OCI-LY1 (cell line): ENCODE measurements at regions not wholly inside any gene's neighbourhood (a gene's known extent, or its start where the extent isn't known, plus 50 kb on each side); places are given as distances from the start of the nearest gene placed in this dataset.

Experiments used
- H2AFZ ChIP-seq: fragments of 200-600 bp; sonication (generic), shearing (Covaris generic); 2 replicates; pipeline ENCODE4 v1.6.0; 2014; ENCODE audit warnings: antibody characterized with exemption, mild to moderate bottlenecking, low read length
- H3F3A ChIP-seq: fragments of 200-600 bp; sonication (generic), shearing (Covaris generic); 2 replicates; pipeline ENCODE4 v1.6.0; 2014; ENCODE audit warnings: mild to moderate bottlenecking, antibody characterized with exemption, low read length, moderate library complexity; ENCODE audit not compliant: insufficient read depth
- H3K27ac ChIP-seq: fragments of 200-600 bp; sonication (generic); 2 replicates; pipeline ENCODE4 v1.5.1; 2014; ENCODE audit warnings: low read length, mixed run types, mild to moderate bottlenecking, low read depth; ENCODE audit not compliant: poor library complexity, severe bottlenecking
- H3K27me3 ChIP-seq: fragments of 200-600 bp; sonication (generic); 2 replicates; pipeline ENCODE4 v1.6.0; 2014; ENCODE audit warnings: antibody characterized with exemption, mild to moderate bottlenecking, low read length, moderate library complexity; ENCODE audit not compliant: insufficient read depth
- H3K36me3 ChIP-seq: fragments of 200-600 bp; sonication (generic); 2 replicates; pipeline ENCODE4 v1.6.1; 2014; ENCODE audit warnings: mild to moderate bottlenecking, antibody characterized with exemption, low read length, moderate library complexity, mixed read lengths; ENCODE audit not compliant: insufficient read depth
- H3K4me1 ChIP-seq: fragments of 200-600 bp; sonication (generic); 2 replicates; pipeline ENCODE4 v1.5.1; 2014; ENCODE audit warnings: mild to moderate bottlenecking, low read length, moderate library complexity; ENCODE audit not compliant: insufficient read depth, severe bottlenecking
- H3K4me2 ChIP-seq: fragments of 200-600 bp; sonication (generic), shearing (Covaris generic); 2 replicates; pipeline ENCODE4 v1.6.1; 2014; ENCODE audit warnings: low read length
- H3K4me3 ChIP-seq: fragments of 200-600 bp; sonication (generic); 2 replicates; pipeline ENCODE4 v1.5.1; 2014; ENCODE audit warnings: low read length, low read depth, mild to moderate bottlenecking, mixed read lengths; ENCODE audit not compliant: poor library complexity, severe bottlenecking
- H3K79me2 ChIP-seq: fragments of 200-600 bp; shearing (Covaris generic); 2 replicates; pipeline ENCODE4 v1.6.1; 2016; ENCODE audit warnings: mixed run types, low read length, mixed read lengths; ENCODE audit not compliant: insufficient read depth
- H3K9ac ChIP-seq: fragments of 200-600 bp; sonication (generic), shearing (Covaris generic); 2 replicates; pipeline ENCODE4 v1.6.1; 2014; ENCODE audit warnings: mild to moderate bottlenecking, low read length, mixed read lengths
- H3K9me2 ChIP-seq: fragments of 200-600 bp; sonication (generic), shearing (Covaris generic); 2 replicates; pipeline ENCODE4 v1.6.1; 2014; ENCODE audit warnings: low read depth, mild to moderate bottlenecking, low read length, mixed read lengths
- H3K9me3 ChIP-seq: fragments of 200-600 bp; shearing (Covaris generic); 2 replicates; pipeline ENCODE4 v1.6.1; 2014; ENCODE audit warnings: low read length, mixed read lengths
- H4K20me1 ChIP-seq: fragments of 200-600 bp; sonication (generic), shearing (Covaris generic); 2 replicates; pipeline ENCODE4 v1.6.0; 2016; ENCODE audit warnings: mild to moderate bottlenecking, low read length; ENCODE audit not compliant: insufficient read depth
- EZH2 ChIP-seq: fragments of 200-600 bp; sonication (generic), shearing (Covaris generic); IDR thresholded peaks from 2 replicates; pipeline ENCODE4 v1.8.0; 2017; ENCODE audit warnings: borderline replicate concordance, mixed run types, mild to moderate bottlenecking, antibody characterized with exemption, low read length, moderate library complexity, mixed read lengths
- TF ChIP-seq, protein P1 (sequence below): fragments of 200-600 bp; sonication (generic), shearing (Covaris generic); IDR thresholded peaks from 2 replicates; pipeline ENCODE4 v1.5.1; 2017; ENCODE audit warnings: mild to moderate bottlenecking, antibody characterized with exemption, low read length, moderate library complexity, mixed read lengths

GRCh38 chr12:14113031-14113430 is 131.6 kb upstream of the GRIN2B start:
- H3K4me3 ChIP-seq = no peak overlapping the region
- no peaks in the 10 kb centered on the region for H3F3A ChIP-seq
- H3K9me2 ChIP-seq = no peaks in the 10 kb centered on the region
- H3K27ac ChIP-seq = no peak overlapping the region
- H3K9ac ChIP-seq = no peak overlapping the region
- no peaks in the 10 kb centered on the region for H3K79me2 ChIP-seq
- H3K4me2 ChIP-seq = no peak overlapping the region
- H3K9me3 ChIP-seq = no peaks in the 10 kb centered on the region
- H2AFZ ChIP-seq = no peak overlapping the region
- H3K4me1 ChIP-seq = peaks cover 32% of the 10 kb centered on the region
- no peaks in the 10 kb centered on the region for H4K20me1 ChIP-seq
- TF ChIP-seq, protein P1, sequence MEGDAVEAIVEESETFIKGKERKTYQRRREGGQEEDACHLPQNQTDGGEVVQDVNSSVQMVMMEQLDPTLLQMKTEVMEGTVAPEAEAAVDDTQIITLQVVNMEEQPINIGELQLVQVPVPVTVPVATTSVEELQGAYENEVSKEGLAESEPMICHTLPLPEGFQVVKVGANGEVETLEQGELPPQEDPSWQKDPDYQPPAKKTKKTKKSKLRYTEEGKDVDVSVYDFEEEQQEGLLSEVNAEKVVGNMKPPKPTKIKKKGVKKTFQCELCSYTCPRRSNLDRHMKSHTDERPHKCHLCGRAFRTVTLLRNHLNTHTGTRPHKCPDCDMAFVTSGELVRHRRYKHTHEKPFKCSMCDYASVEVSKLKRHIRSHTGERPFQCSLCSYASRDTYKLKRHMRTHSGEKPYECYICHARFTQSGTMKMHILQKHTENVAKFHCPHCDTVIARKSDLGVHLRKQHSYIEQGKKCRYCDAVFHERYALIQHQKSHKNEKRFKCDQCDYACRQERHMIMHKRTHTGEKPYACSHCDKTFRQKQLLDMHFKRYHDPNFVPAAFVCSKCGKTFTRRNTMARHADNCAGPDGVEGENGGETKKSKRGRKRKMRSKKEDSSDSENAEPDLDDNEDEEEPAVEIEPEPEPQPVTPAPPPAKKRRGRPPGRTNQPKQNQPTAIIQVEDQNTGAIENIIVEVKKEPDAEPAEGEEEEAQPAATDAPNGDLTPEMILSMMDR = no peak
- TF ChIP-seq EZH2 = no peak
- H3K36me3 ChIP-seq = no peaks in the 10 kb centered on the region
- no peaks in the 10 kb centered on the region for H3K27me3 ChIP-seq

DNA sequence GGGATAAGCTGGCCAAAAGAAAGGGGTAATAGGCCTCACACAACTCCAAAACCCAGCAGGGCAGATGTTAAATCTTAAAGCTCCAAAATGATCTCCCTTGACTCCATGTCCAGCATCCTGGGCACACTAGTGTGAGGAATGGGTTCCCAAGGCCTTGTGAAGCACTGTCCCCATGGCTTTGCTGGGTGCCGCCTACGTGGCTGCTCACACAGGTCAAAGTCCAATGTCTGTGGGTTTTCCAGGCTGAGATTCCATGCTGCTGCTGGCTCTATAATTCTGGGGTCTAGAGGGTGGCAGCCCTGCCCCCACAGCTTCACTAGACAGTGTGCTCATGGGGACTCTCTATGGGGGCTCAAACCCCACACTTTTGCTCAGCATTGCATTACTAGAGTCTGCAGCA is 145.3 kb upstream of the GRIN2B start:
- Histone ChIP-seq H3K27me3 (no peaks in the 10 kb centered on the region), H3K27ac (no peak overlapping the region), H3K9ac (no peak overlapping the region), H3K79me2 (no peaks in the 10 kb centered on the region), H3K9me3 (peaks cover 10% of the 10 kb centered on the region), H3K9me2 (no peaks in the 10 kb centered on the region), H3K4me1 (no peaks in the 10 kb centered on the region), H3K36me3 (no peaks in the 10 kb centered on the region; the same call in 1 of the 2 replicates), H4K20me1 (no peaks in the 10 kb centered on the region), H3F3A (no peaks in the 10 kb centered on the region), H3K4me2 (no peak overlapping the region), H3K4me3 (no peak overlapping the region), H2AFZ (no peak overlapping the region)
- TF ChIP-seq EZH2 = no peak
- TF ChIP-seq, protein P1 = no peak

- H3K4me3 ChIP-seq = no peak overlapping the region
- H3K36me3 ChIP-seq = no peaks in the 10 kb centered on the region; the same call in 1 of the 2 replicates
- H3K4me1 ChIP-seq = no peaks in the 10 kb centered on the region
- no peaks in the 10 kb centered on the region for H3F3A ChIP-seq
- no peak overlapping the region for H3K4me2 ChIP-seq
- H3K9me3 ChIP-seq = peaks cover 9% of the 10 kb centered on the region
- H2AFZ ChIP-seq = no peak overlapping the region
- no peak overlapping the region for H3K27ac ChIP-seq
- H3K9me2 ChIP-seq = no peaks in the 10 kb centered on the region
- no peak for TF ChIP-seq EZH2
- TF ChIP-seq, protein P1 = no peak
- no peaks in the 10 kb centered on the region for H3K79me2 ChIP-seq
- no peaks in the 10 kb centered on the region for H3K27me3 ChIP-seq
- no peak overlapping the region for H3K9ac ChIP-seq
- no peaks in the 10 kb centered on the region for H4K20me1 ChIP-seq
These were observed 148.3 kb upstream of the GRIN2B start for GRCh38 chr12:14129611-14130195.
